HG03354 (cell line): ENCODE measurements at regions not wholly inside any gene's neighbourhood (a gene's known extent, or its start where the extent isn't known, plus 50 kb on each side); places are given as distances from the start of the nearest gene placed in this dataset.

Experiments
- ATAC-seq: cut with Tn5 transposase; IDR thresholded peaks from one replicate; pipeline ENCODE4 v1.9.1; 2021; ENCODE audit warnings: mild to moderate bottlenecking; ENCODE audit not compliant: unreplicated experiment, poor library complexity, severe bottlenecking

DNA sequence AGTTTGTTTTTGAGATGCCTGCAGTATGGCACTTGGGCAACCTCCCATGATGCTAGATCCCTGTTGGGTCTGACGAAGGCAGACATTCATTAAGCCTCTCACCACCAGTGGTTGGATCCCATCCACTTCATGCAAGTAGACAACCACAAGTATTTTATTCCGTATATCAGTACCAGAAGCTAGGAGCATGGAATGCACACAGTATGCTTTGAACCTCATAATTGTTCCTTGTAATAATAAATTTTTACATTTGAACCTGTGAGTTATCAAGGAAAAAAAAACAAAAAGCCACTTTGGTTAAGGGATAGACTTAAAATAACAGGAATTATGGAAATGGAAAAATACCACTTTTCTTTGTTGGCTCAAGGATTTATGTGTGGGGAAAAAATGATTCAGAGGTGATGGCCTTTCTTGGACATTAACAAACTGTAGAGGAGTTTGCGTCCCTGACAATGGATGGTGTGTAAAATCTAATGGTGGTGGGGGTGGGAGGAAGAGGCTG, 107.1 kb upstream of the KCNJ16 start:
- ATAC-seq = no peak

DNA sequence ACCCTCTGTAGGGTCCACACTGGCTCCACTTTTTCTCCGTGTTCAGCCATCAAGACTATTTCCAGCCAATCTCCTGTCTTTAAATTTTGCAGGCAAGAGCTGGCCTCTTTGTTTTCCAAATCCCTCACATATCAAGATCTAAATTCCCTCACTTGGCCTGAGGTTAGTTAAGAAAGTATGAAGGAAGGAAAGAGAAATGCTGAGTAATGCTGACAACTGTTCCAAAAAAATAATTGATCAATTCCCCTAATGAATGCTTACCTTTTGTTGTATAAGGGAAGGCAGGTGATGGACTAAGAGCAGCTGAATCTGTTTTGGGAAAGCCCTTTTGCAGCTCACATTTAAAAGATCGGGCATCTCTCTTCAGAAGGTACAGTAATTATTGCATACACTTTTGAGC, 105.1 kb upstream of the KCNJ16 start:
- ATAC-seq = no peak

DNA sequence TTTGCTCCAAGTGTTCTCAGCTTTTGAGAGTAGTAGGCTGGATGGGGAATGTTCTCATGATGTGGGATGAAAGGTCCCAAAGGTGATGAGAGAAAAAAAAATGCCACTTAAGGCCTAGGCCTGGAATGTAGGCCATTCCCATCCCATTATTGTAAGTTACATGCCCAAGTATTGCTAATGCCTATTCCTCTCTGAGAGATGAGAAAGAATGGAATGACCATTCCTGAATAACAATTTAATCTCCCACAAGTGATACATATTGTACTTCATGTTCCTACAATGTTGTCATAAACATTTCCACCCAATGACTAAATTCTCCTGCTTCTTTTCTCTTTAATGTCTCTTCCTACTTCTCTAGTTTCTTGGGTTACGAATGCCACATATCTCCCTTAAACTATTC, 102.8 kb upstream of the KCNJ16 start:
- ATAC-seq = no peak

DNA sequence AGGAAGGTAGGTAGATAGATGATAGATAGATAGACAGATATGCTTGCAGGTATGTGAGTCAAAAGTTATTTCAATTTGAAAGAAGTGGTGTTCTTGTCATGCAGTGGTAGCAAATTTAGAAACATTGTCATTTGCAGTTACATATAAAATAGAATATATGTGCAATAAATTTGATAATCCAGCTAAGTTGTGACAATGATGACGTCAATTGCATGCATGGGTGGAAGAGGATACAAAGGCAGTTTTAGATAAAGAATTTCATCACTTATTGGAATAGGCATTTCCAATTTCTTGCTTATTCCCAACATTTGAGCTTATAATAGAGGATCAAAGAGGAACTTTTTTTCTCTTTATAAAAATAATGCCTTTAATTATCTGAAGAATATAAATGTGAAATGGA, 99.2 kb upstream of the KCNJ16 start:
- ATAC-seq = no peak

DNA sequence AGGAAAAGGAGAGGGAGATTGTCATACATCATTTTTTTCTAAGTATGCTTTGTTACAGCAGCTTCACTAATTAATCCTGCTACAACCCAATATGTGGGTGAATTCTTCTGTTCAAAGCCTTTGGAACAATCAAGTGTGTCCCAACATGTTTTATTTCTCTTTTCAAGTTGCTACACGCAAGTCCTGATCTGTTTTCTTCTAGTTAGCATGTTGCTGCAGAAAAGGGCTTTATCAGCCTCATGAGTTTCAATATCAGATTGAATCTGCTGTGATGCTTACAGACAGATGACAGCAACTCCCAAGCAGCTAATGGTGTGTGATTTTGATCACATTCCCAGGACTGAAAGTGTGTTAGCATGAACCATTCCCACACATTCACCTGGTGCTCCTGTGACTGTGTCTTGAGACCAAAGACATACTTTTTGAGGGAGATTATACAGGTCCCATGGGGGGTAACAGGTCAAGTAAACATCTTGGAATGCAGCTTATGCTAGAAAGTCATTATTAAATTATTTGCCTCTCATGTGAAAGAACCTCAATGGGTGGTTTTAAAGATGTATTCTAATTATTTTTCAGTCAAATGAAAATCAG, 96.9 kb upstream of the KCNJ16 start:
- ATAC-seq = no peak

DNA sequence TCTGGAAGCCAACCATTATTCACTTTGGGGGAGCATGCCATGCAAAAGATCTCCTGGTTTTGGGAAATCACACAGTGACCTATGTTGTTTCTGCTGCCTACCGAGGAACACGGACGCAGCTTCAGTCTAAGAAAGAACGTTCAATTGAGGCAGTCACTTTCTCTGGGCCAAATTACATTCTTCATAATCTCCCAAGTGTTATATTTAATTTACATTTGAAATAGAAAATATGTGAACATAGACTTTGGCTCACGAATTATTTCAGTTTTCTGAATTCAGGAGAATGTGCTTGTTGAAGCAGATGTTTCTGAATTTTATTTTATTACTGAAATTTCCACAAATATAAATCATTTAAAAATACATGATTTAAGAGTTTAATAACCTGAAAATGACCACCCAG, 93.6 kb upstream of the KCNJ16 start:
- ATAC-seq = no peak

DNA sequence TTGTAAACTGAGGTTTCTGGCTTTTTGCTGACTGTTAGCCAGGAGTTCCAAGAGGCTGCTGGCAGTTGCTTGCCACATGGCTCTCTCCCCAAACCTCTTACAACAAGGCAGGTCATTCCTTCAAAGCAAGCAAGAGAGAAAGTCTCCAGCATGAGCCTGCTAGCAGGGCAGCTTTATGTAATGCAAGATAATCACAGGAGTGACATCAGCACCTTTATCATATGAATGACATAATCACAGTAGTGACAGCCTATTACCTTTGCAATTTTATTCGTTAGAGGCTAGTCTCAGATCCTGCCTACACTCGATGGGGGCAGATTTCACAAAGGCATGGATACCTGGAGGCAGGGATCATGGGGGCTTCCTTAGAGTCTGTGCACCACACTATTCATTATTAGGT, 79.5 kb upstream of the KCNJ16 start:
- ATAC-seq = no peak

DNA sequence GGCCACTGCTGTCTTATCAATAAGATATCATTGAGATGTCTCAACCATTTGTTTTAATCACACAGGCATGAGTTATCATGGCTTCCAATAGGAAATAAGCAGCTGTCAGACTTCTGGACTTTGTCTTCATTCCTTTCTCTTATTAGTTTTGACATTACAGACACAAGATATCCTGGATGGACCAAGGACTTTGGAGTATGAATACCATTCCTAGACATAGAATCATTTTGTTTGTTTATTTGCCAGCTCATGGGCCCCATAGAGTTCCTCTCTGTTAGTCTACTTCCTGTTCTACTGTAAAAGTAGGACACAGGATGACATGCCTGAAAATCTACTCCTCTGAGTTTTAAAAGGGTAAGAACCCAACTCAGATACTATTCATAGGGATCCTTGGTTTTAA, 77.7 kb upstream of the KCNJ16 start:
- ATAC-seq = no peak

DNA sequence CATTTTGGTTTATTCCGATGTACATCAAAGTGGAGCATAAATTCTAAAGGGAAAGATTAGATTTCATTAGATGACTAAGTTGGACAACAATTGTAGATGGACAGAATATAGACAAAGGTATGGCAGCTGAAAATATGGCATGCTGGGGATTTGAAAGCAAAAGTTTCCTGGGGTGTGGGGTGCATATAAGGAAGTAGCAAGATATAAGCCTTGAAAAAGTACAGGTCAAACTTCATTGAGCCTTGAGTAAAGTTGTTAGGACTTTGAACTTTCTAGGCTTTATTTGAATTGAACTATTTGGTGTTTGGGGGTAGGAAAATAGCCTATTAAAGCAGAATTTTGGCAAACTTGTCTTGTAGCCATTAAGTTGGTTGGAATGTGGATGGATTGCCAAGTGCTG, 75.8 kb upstream of the KCNJ16 start:
- no peak for ATAC-seq

DNA sequence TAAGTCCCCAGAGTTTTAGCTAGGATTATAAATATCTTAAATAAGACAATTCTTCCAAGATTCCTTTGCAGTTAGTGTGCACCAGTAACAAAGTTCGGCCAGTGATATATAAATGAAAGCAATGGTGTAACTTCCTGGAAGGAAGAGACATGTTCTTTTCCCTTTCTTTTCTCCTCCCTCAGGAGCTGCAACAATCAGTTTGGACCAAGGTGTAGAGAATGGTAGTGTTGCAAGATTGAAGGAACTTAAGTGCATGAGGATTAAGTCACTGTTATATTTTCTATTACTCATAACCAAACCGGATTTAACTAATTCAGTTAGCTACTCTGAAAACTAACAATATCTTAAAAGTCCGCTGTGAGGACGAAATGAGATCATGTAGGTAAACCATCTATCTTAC, 68.9 kb upstream of the KCNJ16 start:
- ATAC-seq = no peak

DNA sequence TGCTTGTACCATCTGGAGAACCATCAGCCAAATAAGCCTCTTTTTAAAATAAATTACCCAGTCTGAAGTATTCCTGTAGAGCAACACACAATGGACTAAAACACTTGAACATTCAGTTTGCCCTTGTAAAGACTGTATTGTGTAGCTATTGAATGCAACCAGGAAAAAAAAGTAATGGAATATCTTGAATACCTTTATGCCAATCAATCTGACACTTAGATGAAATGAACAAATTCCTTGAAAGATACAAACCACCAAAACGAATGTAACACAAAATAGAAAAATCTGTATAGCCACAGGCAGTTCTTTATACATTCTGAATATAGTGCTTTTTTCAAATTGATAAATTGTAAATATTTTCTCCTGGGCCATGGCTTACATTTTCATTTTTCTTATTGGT, 63.3 kb upstream of the KCNJ16 start:
- no peak for ATAC-seq

DNA sequence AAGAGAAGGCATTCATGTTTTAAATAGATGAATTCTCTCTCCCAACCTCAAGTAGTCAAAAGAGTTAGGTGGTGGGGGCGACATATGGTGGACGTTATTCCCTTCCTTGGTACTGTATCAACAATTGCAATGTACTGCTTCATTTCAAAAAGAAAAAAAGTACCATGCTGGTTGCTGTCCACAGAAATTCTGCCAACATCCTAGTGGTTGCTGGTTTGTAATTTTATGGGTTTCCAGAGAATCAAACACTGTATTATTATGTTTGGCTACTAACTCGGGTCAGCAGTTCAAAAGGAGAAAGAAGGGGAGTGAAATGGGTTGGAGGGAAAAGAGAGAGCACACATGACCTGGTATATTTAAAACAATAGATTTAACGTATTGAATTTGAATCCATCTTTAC, 61.1 kb upstream of the KCNJ16 start:
- ATAC-seq = no peak

DNA sequence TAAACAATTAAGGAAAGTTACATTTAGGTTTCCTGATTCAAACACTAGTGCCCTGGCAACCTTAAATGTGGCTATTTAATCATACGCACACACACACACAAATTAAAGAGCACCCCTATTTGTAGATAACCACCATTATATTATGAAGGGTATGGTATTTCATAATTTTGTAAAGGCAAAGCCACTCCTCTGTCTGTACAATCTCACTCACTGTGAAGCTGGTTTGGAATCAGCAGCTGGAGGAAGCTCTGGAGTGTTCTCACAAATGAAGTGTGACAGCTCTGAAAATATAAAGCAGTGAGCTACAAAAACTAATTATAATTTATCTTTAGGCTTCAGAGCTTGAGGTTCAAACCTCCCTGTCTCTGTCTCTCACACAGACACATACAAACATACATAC, 57.9 kb upstream of the KCNJ16 start:
- ATAC-seq = no peak

DNA sequence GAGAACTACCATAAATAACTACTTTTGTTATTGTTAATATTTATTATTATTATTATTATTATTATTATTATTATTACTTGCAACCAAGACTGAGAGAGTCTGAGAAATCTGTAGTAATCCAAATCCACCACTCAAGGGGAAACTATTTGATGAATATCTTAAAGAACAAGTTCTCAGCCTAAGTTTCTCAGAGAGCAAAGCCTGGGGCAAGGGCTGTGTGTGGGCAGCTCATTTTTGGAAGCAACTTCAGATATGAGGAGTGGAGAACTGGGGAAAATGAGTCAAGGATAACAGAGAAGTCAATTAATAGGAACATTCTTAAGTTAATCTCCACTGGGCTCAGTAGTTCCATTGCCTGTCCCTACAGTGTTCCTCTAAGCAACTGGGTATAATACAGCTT, 57.1 kb upstream of the KCNJ16 start:
- no peak for ATAC-seq

DNA sequence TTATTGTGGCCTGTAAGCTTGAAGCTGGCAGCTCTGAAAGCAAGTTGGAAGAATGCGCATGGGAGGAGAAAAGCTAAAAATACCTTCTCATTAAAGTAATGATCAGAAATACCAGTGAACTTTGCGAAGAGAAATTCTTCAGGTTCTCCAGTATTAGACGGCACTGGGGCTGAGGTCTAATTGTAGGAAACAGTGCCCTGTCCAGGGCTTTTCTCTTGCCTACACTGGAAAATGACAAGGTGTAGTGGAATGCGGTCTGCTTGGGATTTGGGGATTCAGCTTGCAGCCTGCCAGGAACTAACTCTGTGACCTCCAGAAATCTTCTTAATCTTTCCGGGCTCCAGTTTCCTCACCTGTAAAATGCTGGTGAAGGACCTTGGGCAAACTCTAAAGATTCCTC, 53.3 kb upstream of the KCNJ16 start:
- ATAC-seq = no peak

DNA sequence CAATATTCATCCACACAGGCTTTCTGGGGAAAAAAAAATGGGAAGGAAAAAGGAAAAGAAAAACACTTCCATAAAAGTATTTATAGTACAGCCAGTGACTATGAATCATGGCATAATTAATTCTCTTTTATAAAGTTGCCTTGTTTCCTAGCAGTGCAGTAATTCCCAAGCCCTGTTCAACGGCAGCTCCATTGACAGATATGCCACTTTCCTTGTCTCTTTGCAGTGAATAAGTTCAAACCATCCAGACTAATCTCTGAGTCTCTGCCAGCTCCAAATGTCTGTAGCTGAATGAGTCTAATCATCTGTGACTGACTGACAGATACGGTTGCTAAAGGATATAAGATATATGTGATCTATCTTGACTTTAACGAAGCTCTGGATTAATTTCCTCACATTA, 52.9 kb upstream of the KCNJ16 start:
- no peak for ATAC-seq

DNA sequence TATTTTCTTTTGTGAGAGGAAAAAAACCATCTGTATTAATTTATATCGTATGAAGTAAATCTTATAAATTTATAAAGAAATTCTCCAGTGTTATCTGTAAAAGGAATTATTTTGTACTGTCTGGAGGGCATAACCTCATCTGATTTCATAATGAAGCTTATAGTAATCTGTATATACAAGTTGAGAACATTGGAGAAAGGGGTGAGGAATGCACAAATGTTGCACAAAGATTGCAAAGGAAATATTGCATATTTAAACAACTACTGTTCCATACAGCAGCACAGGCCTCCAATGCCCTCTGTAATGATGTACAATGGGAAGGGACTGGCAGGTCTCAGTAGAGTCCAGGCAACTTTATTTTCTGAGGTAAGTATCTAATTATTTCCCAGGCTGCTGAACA, 50.8 kb upstream of the KCNJ16 start:
- no peak for ATAC-seq
